ENCODE measurements at regions not wholly inside any gene's neighbourhood (a gene's known extent, or its start where the extent isn't known, plus 50 kb on each side); places are given as distances from the start of the nearest gene placed in this dataset.

DNA sequence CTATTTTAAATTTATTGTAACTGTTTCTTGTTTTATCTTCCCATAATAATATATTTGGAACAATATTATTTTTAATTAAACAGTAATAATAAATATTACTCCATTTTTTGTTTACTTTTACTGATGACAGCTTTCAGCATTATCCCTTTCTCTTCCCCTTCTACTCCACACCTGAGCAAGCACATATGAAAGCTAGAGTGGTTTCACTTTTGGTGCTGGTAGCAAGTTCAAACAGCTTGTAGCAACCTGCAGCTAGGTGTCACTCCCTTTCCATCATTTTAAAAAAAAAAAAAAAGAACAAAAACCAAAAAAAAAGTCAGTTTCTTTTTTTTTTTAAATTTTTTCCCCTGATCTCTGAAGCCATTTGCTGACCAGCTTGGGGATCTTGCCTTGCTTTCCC is 801.8 kb downstream of the CCDC85A start:
- TF ChIP-seq ZNF558 (CRISPR knock-in tag; IDR thresholded peaks at IDR 0.05; ENCODE audit: borderline replicate concordance) (no peak), GATA4 (IDR thresholded peaks at IDR 0.05; ENCODE audit: borderline replicate concordance, low read depth) (no peak), MYNN (CRISPR knock-in tag; IDR thresholded peaks at IDR 0.05; ENCODE audit: low read depth) (no peak), ARID3A (IDR thresholded peaks at IDR 0.05; ENCODE audit: low read depth, low read length) (no peak), ETV6 (CRISPR knock-in tag; conservative IDR thresholded peaks at IDR 0.05) (no peak), ZNF780A (CRISPR knock-in tag; IDR thresholded peaks at IDR 0.05) (no peak), ZNF33A (CRISPR knock-in tag; IDR thresholded peaks at IDR 0.05; ENCODE audit: borderline replicate concordance) (no peak), HMGA1 (CRISPR knock-in tag; conservative IDR thresholded peaks at IDR 0.05) (no peak), MAX (IDR thresholded peaks at IDR 0.05) (no peak), NCOA2 (CRISPR knock-in tag; IDR thresholded peaks at IDR 0.05) (no peak), ZNF335 (CRISPR knock-in tag; IDR thresholded peaks at IDR 0.05) (no peak), JUND (CRISPR knock-in tag; IDR thresholded peaks at IDR 0.05) (no peak)
- TF ChIP-seq, protein P1, sequence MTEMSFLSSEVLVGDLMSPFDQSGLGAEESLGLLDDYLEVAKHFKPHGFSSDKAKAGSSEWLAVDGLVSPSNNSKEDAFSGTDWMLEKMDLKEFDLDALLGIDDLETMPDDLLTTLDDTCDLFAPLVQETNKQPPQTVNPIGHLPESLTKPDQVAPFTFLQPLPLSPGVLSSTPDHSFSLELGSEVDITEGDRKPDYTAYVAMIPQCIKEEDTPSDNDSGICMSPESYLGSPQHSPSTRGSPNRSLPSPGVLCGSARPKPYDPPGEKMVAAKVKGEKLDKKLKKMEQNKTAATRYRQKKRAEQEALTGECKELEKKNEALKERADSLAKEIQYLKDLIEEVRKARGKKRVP (CRISPR knock-in tag; IDR thresholded peaks at IDR 0.05) = no peak
